Fibroblast of lung (primary cell): ENCODE measurements at regions not wholly inside any gene's neighbourhood (a gene's known extent, or its start where the extent isn't known, plus 50 kb on each side); places are given as distances from the start of the nearest gene placed in this dataset.

ENCODE experiments used
- DNase-seq, 2 donors: peaks; one replicate each; pipeline versions ENCODE4 v3.0.0 to v3.0.0-alpha.2; 2010; ENCODE audit warnings: low read depth in 2 of 2
- H2AFZ ChIP-seq: 2 replicates; pipeline ENCODE4 v1.5.1; 2012; ENCODE audit warnings: low read length, control low read depth, inconsistent platforms
- H3K27ac ChIP-seq: 2 replicates; pipeline ENCODE4 v1.5.1; 2011; ENCODE audit warnings: low read length, control low read depth; ENCODE audit not compliant: insufficient read depth
- H3K27me3 ChIP-seq: 2 replicates; pipeline ENCODE4 v1.5.1; 2011; ENCODE audit warnings: mild to moderate bottlenecking, low read length; ENCODE audit not compliant: control insufficient read depth, insufficient read depth
- H3K36me3 ChIP-seq: 2 replicates; pipeline ENCODE4 v1.5.1; 2011; ENCODE audit warnings: low read length; ENCODE audit not compliant: control insufficient read depth, insufficient read depth
- H3K4me1 ChIP-seq: 2 replicates; pipeline ENCODE4 v1.5.1; 2011; ENCODE audit warnings: low read length; ENCODE audit not compliant: control insufficient read depth, insufficient read depth; ENCODE audit errors: extremely low read depth
- H3K4me2 ChIP-seq: 2 replicates; pipeline ENCODE4 v1.5.1; 2011; ENCODE audit warnings: low read length, control low read depth; ENCODE audit not compliant: insufficient read depth; ENCODE audit errors: extremely low read depth
- H3K4me3 ChIP-seq, 4 experiments: fragments of 200-600 bp in 1 of 4; sonication (generic) in 1 of 4; replicated peaks in 1 of 4; 2 replicates each; pipeline ENCODE4 v1.5.1; 2011 to 2016; ENCODE audit warnings: low read length in 4 of 4, low read depth in 3 of 4, mild to moderate bottlenecking in 3 of 4, control low read depth in 2 of 4, inconsistent platforms in 1 of 4, mixed read lengths in 1 of 4; ENCODE audit not compliant: insufficient read depth in 1 of 4; ENCODE audit errors: control extremely low read depth in 1 of 4
- H3K79me2 ChIP-seq: 2 replicates; pipeline ENCODE4 v1.5.1; 2012; ENCODE audit warnings: mild to moderate bottlenecking, low read length, inconsistent platforms; ENCODE audit not compliant: control insufficient read depth, insufficient read depth
- H3K9ac ChIP-seq: 2 replicates; pipeline ENCODE4 v1.5.1; 2011; ENCODE audit warnings: mild to moderate bottlenecking, low read length, control low read depth; ENCODE audit not compliant: insufficient read depth
- H3K9me3 ChIP-seq: 2 replicates; pipeline ENCODE4 v1.5.1; 2012; ENCODE audit warnings: low read depth, low read length; ENCODE audit not compliant: control insufficient read depth, insufficient read depth
- H4K20me1 ChIP-seq: 2 replicates; pipeline ENCODE4 v1.5.1; 2011; ENCODE audit warnings: low read length; ENCODE audit not compliant: control insufficient read depth, insufficient read depth; ENCODE audit errors: extremely low read depth
- CTCF ChIP-seq, 2 donors: IDR thresholded peaks in 1 of 2; conservative IDR thresholded peaks in 1 of 2; 1 replicate in 1 of 2; 2 replicates in 1 of 2; pipeline ENCODE4 v1.5.1; 2011 to 2012; ENCODE audit warnings: low read length in 2 of 2, control low read depth in 1 of 2, inconsistent platforms in 1 of 2, low read depth in 1 of 2, mild to moderate bottlenecking in 1 of 2
- EZH2 ChIP-seq: IDR thresholded peaks from 2 replicates; pipeline ENCODE4 v1.5.1; 2012; ENCODE audit warnings: low read length, control low read depth, mild to moderate bottlenecking; ENCODE audit errors: missing control alignments

GRCh38 chr22:47307326-47307725 lies 544.9 kb downstream of the TBC1D22A start:
- H3K4me2 ChIP-seq = no peak overlapping the region
- no peaks in the 10 kb centered on the region for H3K9me3 ChIP-seq
- no peak overlapping the region for H3K4me3 ChIP-seq
- no peaks in the 10 kb centered on the region for H3K4me1 ChIP-seq
- DNase-seq = peak; percentile 29 to 68
- H2AFZ ChIP-seq = no peak overlapping the region
- no peaks in the 10 kb centered on the region for H3K27me3 ChIP-seq
- H3K27ac ChIP-seq = no peak overlapping the region
- H3K36me3 ChIP-seq = no peaks in the 10 kb centered on the region
- H3K9ac ChIP-seq = no peak overlapping the region
- no peaks in the 10 kb centered on the region for H3K79me2 ChIP-seq
- no peaks in the 10 kb centered on the region for H4K20me1 ChIP-seq
- TF ChIP-seq CTCF (conservative IDR thresholded peaks at IDR 0.05 in 1 of 2, IDR thresholded peaks at IDR 0.05 in 1 of 2; ENCODE audit: low read depth in 1 of 2, low read length in 2 of 2) (no peak), EZH2 (no peak)

GRCh38 chr22:47304854-47305253 lies 542.4 kb downstream of the TBC1D22A start:
- Histone ChIP-seq H3K27me3 (no peaks in the 10 kb centered on the region), H4K20me1 (no peaks in the 10 kb centered on the region), H3K4me1 (no peaks in the 10 kb centered on the region), H3K79me2 (no peaks in the 10 kb centered on the region), H3K4me2 (no peak overlapping the region), H3K9ac (no peak overlapping the region), H3K27ac (no peak overlapping the region), H2AFZ (no peak overlapping the region), H3K36me3 (no peaks in the 10 kb centered on the region), H3K9me3 (no peaks in the 10 kb centered on the region), H3K4me3 (no peak overlapping the region)
- no peak for TF ChIP-seq CTCF (conservative IDR thresholded peaks at IDR 0.05 in 1 of 2, IDR thresholded peaks at IDR 0.05 in 1 of 2; ENCODE audit: low read depth in 1 of 2, low read length in 2 of 2)
- DNase-seq = no peak

- Histone ChIP-seq H3K9ac (no peak overlapping the region), H3K4me3 (no peak overlapping the region), H2AFZ (no peak overlapping the region), H3K9me3 (no peaks in the 10 kb centered on the region), H4K20me1 (no peaks in the 10 kb centered on the region), H3K4me1 (no peaks in the 10 kb centered on the region), H3K27me3 (no peaks in the 10 kb centered on the region), H3K27ac (no peak overlapping the region), H3K79me2 (no peaks in the 10 kb centered on the region), H3K36me3 (no peaks in the 10 kb centered on the region), H3K4me2 (no peak overlapping the region)
- no peak for DNase-seq
- TF ChIP-seq EZH2 = no peak
- TF ChIP-seq CTCF (conservative IDR thresholded peaks at IDR 0.05 in 1 of 2, IDR thresholded peaks at IDR 0.05 in 1 of 2; ENCODE audit: low read depth in 1 of 2, low read length in 2 of 2) = no peak
Observed at GRCh38 chr22:47304191-47304831, 541.9 kb downstream of the TBC1D22A start.
